GM12878 (cell line): ENCODE measurements at regions not wholly inside any gene's neighbourhood (a gene's known extent, or its start where the extent isn't known, plus 50 kb on each side); places are given as distances from the start of the nearest gene placed in this dataset.

Experiments
- ATAC-seq: fragments of 200-7000 bp; cut with Tn5 transposase; 3 replicates; pipeline ENCODE4 v1.9.1; 2020; ENCODE audit warnings: mild to moderate bottlenecking, moderate library complexity
- BruUV-seq: library from RNA; stranded (reverse); fragments of 400-500 nt; replicated peaks from 2 replicates; lab custom pipeline; 2021; lab: Mats Ljungman, UMichigan
- CTCF ChIA-PET: fragments of 300-600 bp; sonication (Branson Sonifier 250); formaldehyde crosslinking; extraction: SDS; loops from one replicate; lab custom pipeline; 2021; ENCODE audit warnings: inconsistent platforms; lab: Yijun Ruan, JAX
- POLR2A ChIA-PET: fragments of 350-600 bp; formaldehyde crosslinking; extraction: SDS; loops from one replicate; lab custom pipeline; 2021; ENCODE audit warnings: inconsistent platforms; lab: Charles Lee
- RAD21 ChIA-PET: fragments of 300-600 bp; sonication (Branson Sonifier 250); formaldehyde crosslinking; loops from one replicate; lab custom pipeline; 2023; ENCODE audit warnings: antibody characterized with exemption; ENCODE audit not compliant: unreplicated experiment; lab: Charles Lee
- SMC1A ChIA-PET: fragments of 300-600 bp; sonication (Branson Sonifier 250); formaldehyde crosslinking; loops from one replicate; lab custom pipeline; 2023; ENCODE audit not compliant: unreplicated experiment, uncharacterized antibody; lab: Charles Lee
- DNase-seq: peaks from one replicate; pipeline ENCODE4 v3.0.0-alpha.2; 2011; ENCODE audit warnings: low read depth, low spot score
- FAIRE-seq: peaks from 3 replicates; lab custom pipeline; 2011; peaks lifted over from hg19 to GRCh38; lab: Jason Lieb, UNC
- H2AFZ ChIP-seq: 2 replicates; pipeline ENCODE4 v1.6.0; 2011; ENCODE audit warnings: low read depth, low read length, control low read depth; ENCODE audit not compliant: control insufficient read depth
- H3K27ac ChIP-seq: 2 replicates; pipeline ENCODE4 v1.5.1; 2011; ENCODE audit warnings: control low read depth; ENCODE audit not compliant: control insufficient read depth, insufficient read depth
- H3K27me3 ChIP-seq, 2 experiments: replicated peaks in 1 of 2; 2 replicates each; pipeline versions ENCODE4 v1.6.0 to v1.6.1; 2011; ENCODE audit warnings: low read length in 1 of 2; ENCODE audit not compliant: control insufficient read depth in 2 of 2, insufficient read depth in 2 of 2
- H3K36me3 ChIP-seq, 2 experiments: 2 replicates each; pipeline ENCODE4 v1.5.1; 2011; ENCODE audit warnings: low read length in 1 of 2; ENCODE audit not compliant: control insufficient read depth in 2 of 2, insufficient read depth in 2 of 2
- H3K4me1 ChIP-seq: 2 replicates; pipeline ENCODE4 v1.6.1; 2011; ENCODE audit warnings: mild to moderate bottlenecking, low read length, moderate library complexity, mixed read lengths; ENCODE audit not compliant: control insufficient read depth, insufficient read depth
- H3K4me2 ChIP-seq: 2 replicates; pipeline ENCODE4 v1.6.0; 2011; ENCODE audit warnings: control low read depth; ENCODE audit not compliant: control insufficient read depth, insufficient read depth
- H3K4me3 ChIP-seq: fragments of 200-600 bp; sonication (generic); 2 replicates; pipeline ENCODE4 v1.5.1; 2016
- H3K79me2 ChIP-seq: 2 replicates; pipeline ENCODE4 v1.6.0; 2011; ENCODE audit warnings: low read length; ENCODE audit not compliant: control insufficient read depth, insufficient read depth
- H3K9ac ChIP-seq: 2 replicates; pipeline ENCODE4 v1.8.0; 2011; ENCODE audit warnings: low read length, control low read depth, mixed read lengths; ENCODE audit not compliant: control insufficient read depth, insufficient read depth
- H3K9me3 ChIP-seq: replicated peaks from 3 replicates; pipeline ENCODE4 v1.5.1; 2011; ENCODE audit warnings: mild to moderate bottlenecking, low read length; ENCODE audit not compliant: control insufficient read depth, insufficient read depth
- H4K20me1 ChIP-seq: 2 replicates; pipeline ENCODE4 v1.6.0; 2011; ENCODE audit not compliant: control insufficient read depth, insufficient read depth
- CBX5 ChIP-seq: sonication (generic); IDR thresholded peaks from 2 replicates; pipeline ENCODE4 v1.6.1; 2016; ENCODE audit warnings: low read depth, moderate library complexity, mild to moderate bottlenecking, inconsistent platforms
- FOXM1 ChIP-seq: IDR thresholded peaks from 2 replicates; pipeline ENCODE4 v1.6.1; 2012; ENCODE audit warnings: low read depth, mild to moderate bottlenecking, inconsistent platforms, low read length, moderate library complexity
- IKZF1 ChIP-seq: fragments of 450-650 bp; conservative IDR thresholded peaks from 2 replicates; pipeline ENCODE4 v1.6.1; 2017; ENCODE audit warnings: antibody characterized with exemption, mild to moderate bottlenecking
- KDM1A ChIP-seq: fragments of 200-600 bp; sonication (generic); IDR thresholded peaks from 2 replicates; pipeline ENCODE4 v1.6.1; 2016; ENCODE audit warnings: borderline replicate concordance
- PAX5 ChIP-seq: IDR thresholded peaks from 2 replicates; pipeline ENCODE4 v1.6.1; 2011; ENCODE audit warnings: low read depth, low read length, borderline replicate concordance
- RAD21 ChIP-seq: IDR thresholded peaks from 2 replicates; pipeline ENCODE4 v1.6.1; 2011; ENCODE audit warnings: mild to moderate bottlenecking, low read depth, low read length, moderate library complexity; ENCODE audit not compliant: insufficient read depth
- ZNF207 ChIP-seq: fragments of 450-650 bp; IDR thresholded peaks from 2 replicates; pipeline ENCODE4 v1.6.1; 2014; ENCODE audit warnings: antibody characterized with exemption, mild to moderate bottlenecking, borderline replicate concordance
- WGBS: methylation state at CpG from one replicate; pipeline ENCODE4 v1.1.6; 2016; ENCODE audit warnings: low lambda C conversion rate; ENCODE audit not compliant: insufficient replicate concordance, insufficient coverage; ENCODE audit errors: missing lambda C conversion rate; 5-methylcytosine and 5-hydroxymethylcytosine counted together
- in situ Hi-C: fragments of 300-500 bp; cut with MboI; formaldehyde crosslinking; loops from 9 replicates; pipeline ENCODE4 v1.14.3; 2018; ENCODE audit warnings: mixed read lengths
- intact Hi-C: fragments of 100-400 bp; cut with micrococcal nuclease; formaldehyde crosslinking; loops from one replicate; pipeline ENCODE4 v1.14.2; 2022; ENCODE audit not compliant: unreplicated experiment
- TF ChIP-seq, protein P1 (sequence below): fragments of 450-650 bp; formaldehyde crosslinking; IDR thresholded peaks from 2 replicates; pipeline ENCODE4 v1.5.0; 2022; ENCODE audit warnings: mild to moderate bottlenecking, missing genetic modification characterization

DNA sequence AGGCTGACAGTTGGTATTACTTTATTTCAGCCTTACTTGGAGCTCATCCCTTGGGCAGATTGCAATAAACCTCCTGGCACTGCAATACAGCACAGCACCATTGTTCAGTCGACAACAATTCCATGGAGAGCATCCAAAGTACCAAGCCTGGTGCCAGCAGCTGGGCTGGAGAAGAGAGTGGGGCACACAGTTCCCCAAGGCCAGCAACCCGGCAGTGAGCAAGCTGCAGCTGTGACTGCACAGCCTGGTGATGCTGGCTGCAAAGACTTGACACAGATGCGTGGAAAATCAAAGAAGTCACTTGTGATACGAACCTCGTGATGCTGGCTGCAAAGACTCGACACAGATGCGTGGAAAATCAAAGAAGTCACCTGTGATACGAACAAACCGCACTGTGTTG lies 125.4 kb downstream of the ATPSCKMT start:
- ChIA-PET RAD21 (no interaction called here), POLR2A (no interaction called here), SMC1A (no interaction called here), CTCF (no interaction called here)
- TF ChIP-seq IKZF1 (no peak), CBX5 (no peak), RAD21 (no peak), PAX5 (no peak), FOXM1 (no peak), KDM1A (no peak), ZNF207 (no peak)
- TF ChIP-seq, protein P1, sequence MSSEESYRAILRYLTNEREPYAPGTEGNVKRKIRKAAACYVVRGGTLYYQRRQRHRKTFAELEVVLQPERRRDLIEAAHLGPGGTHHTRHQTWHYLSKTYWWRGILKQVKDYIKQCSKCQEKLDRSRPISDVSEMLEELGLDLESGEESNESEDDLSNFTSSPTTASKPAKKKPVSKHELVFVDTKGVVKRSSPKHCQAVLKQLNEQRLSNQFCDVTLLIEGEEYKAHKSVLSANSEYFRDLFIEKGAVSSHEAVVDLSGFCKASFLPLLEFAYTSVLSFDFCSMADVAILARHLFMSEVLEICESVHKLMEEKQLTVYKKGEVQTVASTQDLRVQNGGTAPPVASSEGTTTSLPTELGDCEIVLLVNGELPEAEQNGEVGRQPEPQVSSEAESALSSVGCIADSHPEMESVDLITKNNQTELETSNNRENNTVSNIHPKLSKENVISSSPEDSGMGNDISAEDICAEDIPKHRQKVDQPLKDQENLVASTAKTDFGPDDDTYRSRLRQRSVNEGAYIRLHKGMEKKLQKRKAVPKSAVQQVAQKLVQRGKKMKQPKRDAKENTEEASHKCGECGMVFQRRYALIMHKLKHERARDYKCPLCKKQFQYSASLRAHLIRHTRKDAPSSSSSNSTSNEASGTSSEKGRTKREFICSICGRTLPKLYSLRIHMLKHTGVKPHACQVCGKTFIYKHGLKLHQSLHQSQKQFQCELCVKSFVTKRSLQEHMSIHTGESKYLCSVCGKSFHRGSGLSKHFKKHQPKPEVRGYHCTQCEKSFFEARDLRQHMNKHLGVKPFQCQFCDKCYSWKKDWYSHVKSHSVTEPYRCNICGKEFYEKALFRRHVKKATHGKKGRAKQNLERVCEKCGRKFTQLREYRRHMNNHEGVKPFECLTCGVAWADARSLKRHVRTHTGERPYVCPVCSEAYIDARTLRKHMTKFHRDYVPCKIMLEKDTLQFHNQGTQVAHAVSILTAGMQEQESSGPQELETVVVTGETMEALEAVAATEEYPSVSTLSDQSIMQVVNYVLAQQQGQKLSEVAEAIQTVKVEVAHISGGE, result no peak
- no peaks in the 10 kb centered on the region for H3K79me2 ChIP-seq
- ATAC-seq (no peak), DNase-seq (no peak), FAIRE-seq (no peak)
- H3K36me3 ChIP-seq, result no peaks in the 10 kb centered on the region
- in situ Hi-C loops, result no loop called here
- H3K27ac ChIP-seq, result no peak overlapping the region
- no peaks in the 10 kb centered on the region for H3K4me1 ChIP-seq
- H3K9me3 ChIP-seq, result no peaks in the 10 kb centered on the region
- no peak overlapping the region for H3K4me2 ChIP-seq
- H3K9ac ChIP-seq, result no peak overlapping the region
- BruUV-seq, result no TSS peak
- intact Hi-C loops, result no loop called here
- H2AFZ ChIP-seq, result no peak overlapping the region
- WGBS, result 39% methylated on average over 9 of the region's 9 CpGs
- H3K27me3 ChIP-seq, result no peaks in the 10 kb centered on the region
- no peak overlapping the region for H3K4me3 ChIP-seq
- no peaks in the 10 kb centered on the region for H4K20me1 ChIP-seq
